22Rv1 (cell line): ENCODE measurements at regions not wholly inside any gene's neighbourhood (a gene's known extent, or its start where the extent isn't known, plus 50 kb on each side); places are given as distances from the start of the nearest gene placed in this dataset.

ENCODE experiments used
- CTCF ChIP-seq: fragments of 450-650 bp; IDR thresholded peaks from 2 replicates; pipeline ENCODE4 v1.5.1; 2017; ENCODE audit warnings: mild to moderate bottlenecking
- ZFX ChIP-seq: fragments of 450-650 bp; IDR thresholded peaks from 2 replicates; pipeline ENCODE4 v1.6.1; 2017; ENCODE audit warnings: antibody characterized with exemption, borderline replicate concordance

GRCh38 chr7:101733713-101734475, 83.5 kb upstream of the CUX1 start:
- no peak for TF ChIP-seq CTCF
- TF ChIP-seq ZFX: no peak
